ENCODE measurements at regions not wholly inside any gene's neighbourhood (a gene's known extent, or its start where the extent isn't known, plus 50 kb on each side); places are given as distances from the start of the nearest gene placed in this dataset.

DNA sequence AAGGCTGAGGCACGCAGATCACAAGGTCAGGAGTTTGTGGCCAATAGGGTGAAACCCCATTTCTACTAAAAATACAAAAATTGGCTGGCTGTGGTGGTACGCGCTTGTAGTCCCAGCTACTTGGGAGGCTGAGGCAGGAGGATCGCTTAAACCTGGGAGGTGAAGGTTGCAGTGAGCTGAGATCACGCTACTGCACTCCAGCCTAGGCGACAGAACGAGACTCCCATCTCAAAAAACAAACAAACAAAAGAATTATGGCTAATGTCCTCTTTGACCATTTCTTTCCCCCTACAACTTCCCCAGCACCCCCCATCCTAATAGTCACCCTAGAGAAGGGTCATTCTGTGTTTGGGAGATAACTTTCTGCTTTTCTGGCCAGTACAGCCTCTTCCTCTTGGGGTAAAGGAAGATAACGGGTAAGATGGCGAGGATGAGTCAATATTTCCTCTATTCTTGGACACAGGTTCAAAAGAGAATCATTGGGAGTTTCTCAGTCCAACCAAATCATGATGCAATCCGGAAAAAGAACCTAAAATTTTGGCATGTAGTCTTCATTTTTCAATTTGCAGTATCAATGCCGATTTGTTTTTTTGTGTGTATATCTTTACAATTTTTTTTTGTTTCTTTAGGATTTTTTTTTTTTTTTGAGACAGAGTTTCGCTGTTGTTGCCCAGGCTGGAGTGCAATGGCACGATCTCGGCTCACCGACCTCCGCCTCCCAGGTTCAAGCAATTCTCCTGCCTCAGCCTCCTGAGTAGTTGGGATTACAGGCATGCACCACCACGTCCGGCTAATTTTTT is 107.6 kb upstream of the MED13 start:
- H3K9me3 ChIP-seq: no peaks in the 10 kb centered on the region
- 86% methylated on average over 18 of the region's 18 CpGs for WGBS

DNA sequence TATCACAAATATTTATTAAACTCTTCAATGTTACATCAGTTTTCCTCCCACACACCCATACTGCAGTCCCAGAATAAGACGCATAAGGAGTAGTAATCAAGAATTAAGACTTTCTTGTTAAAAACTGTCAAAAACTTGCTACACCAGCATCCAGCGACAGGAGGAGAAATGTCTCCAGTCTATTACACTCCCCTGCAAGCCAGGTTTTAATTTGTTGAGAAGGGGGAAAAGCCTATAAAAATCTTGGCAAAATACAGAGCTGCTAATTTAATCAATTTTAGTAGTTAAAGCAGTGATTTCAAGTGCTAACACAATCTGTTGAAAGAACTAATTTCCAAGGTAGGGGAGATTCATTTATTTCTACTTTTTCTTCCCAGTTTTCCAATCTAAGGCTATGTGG is 102.0 kb upstream of the MED13 start:
- no peak overlapping the region for H3K4me3 ChIP-seq
- no peaks in the 10 kb centered on the region for H3K27me3 ChIP-seq
- H3K36me3 ChIP-seq: no peaks in the 10 kb centered on the region
- DNase-seq (ENCODE audit: low spot score in 2 of 2): no peak
- 86% methylated on average over 2 of the region's 2 CpGs for WGBS
- H3K27ac ChIP-seq: no peak overlapping the region
- no peaks in the 10 kb centered on the region for H3K9me3 ChIP-seq
- no peaks in the 10 kb centered on the region for H3K4me1 ChIP-seq
- TF ChIP-seq, protein P1, sequence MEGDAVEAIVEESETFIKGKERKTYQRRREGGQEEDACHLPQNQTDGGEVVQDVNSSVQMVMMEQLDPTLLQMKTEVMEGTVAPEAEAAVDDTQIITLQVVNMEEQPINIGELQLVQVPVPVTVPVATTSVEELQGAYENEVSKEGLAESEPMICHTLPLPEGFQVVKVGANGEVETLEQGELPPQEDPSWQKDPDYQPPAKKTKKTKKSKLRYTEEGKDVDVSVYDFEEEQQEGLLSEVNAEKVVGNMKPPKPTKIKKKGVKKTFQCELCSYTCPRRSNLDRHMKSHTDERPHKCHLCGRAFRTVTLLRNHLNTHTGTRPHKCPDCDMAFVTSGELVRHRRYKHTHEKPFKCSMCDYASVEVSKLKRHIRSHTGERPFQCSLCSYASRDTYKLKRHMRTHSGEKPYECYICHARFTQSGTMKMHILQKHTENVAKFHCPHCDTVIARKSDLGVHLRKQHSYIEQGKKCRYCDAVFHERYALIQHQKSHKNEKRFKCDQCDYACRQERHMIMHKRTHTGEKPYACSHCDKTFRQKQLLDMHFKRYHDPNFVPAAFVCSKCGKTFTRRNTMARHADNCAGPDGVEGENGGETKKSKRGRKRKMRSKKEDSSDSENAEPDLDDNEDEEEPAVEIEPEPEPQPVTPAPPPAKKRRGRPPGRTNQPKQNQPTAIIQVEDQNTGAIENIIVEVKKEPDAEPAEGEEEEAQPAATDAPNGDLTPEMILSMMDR (IDR thresholded peaks at IDR 0.05): no peak
- no peak for TF ChIP-seq POLR2A (IDR thresholded peaks at IDR 0.05)
- TF ChIP-seq POLR2AphosphoS5 (IDR thresholded peaks at IDR 0.05): no peak
- TF ChIP-seq EP300 (IDR thresholded peaks at IDR 0.05): no peak

More for the DNA sequence above, 107.6 kb upstream of the MED13 start:
- H3K27me3 ChIP-seq: no peaks in the 10 kb centered on the region
- no peaks in the 10 kb centered on the region for H3K36me3 ChIP-seq
- H3K4me1 ChIP-seq: no peaks in the 10 kb centered on the region
- TF ChIP-seq EP300 (IDR thresholded peaks at IDR 0.05): no peak
- no peak for TF ChIP-seq POLR2A (IDR thresholded peaks at IDR 0.05)
- no peak for TF ChIP-seq POLR2AphosphoS5 (IDR thresholded peaks at IDR 0.05)
- TF ChIP-seq, protein P1 (IDR thresholded peaks at IDR 0.05): no peak
- no peak overlapping the region for H3K4me3 ChIP-seq
- no peak overlapping the region for H3K27ac ChIP-seq
- DNase-seq (ENCODE audit: low spot score in 2 of 2): no peak

DNA sequence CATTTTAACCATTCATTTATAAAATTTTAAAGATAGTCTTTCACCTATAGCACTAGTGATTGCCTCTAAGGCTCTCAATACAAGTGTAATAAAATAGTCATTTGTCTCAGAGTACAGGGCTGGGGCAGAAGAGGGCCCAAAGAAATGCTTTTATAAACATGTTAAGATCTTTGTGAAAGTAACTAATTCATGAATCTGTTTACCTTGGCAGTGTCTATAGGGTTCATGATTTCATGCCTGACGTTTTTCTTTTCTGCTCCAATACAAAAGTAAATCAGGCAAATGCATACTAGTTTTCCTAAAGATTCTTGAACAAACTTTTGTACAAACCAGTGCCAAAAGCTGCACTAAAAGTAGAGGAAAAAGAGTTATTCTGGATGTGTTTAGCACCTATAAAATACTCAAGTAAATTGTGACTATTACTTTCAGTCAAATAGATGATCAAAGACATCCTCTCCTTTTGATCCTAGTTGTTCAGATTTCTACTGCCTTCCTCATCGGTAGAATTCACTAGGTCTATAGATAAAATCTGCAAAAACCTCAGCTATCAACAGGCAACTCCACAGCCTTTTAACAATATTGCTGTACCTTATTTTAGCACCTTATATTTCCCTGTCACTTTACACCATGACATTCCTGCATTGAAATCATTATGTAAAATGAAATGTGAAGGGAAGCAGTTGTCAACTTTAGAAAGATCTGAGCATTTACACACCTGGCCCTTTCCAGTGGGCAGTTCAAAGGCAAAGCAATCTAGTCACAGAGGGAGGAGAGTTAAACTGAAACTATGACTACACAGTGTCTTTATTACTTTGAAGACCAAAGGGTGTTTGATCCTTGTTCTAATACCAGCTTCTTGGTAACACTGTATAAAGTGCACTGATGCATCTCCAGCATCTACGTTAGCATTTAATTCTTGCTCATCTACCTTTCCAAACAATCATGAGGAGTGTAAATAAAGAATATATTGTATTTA is 100.0 kb upstream of the MED13 start:
- H3K27me3 ChIP-seq: no peaks in the 10 kb centered on the region
- TF ChIP-seq POLR2AphosphoS5 (IDR thresholded peaks at IDR 0.05): no peak
- TF ChIP-seq, protein P1 (IDR thresholded peaks at IDR 0.05): no peak
- no peak for TF ChIP-seq EP300 (IDR thresholded peaks at IDR 0.05)
- H3K4me1 ChIP-seq: no peaks in the 10 kb centered on the region
- H3K9me3 ChIP-seq: no peaks in the 10 kb centered on the region
- no peak overlapping the region for H3K27ac ChIP-seq
- no peak overlapping the region for H3K4me3 ChIP-seq
- H3K36me3 ChIP-seq: no peaks in the 10 kb centered on the region
- no peak for DNase-seq (ENCODE audit: low spot score in 2 of 2)
- WGBS: 31% methylated on average over 3 of the region's 3 CpGs

DNA sequence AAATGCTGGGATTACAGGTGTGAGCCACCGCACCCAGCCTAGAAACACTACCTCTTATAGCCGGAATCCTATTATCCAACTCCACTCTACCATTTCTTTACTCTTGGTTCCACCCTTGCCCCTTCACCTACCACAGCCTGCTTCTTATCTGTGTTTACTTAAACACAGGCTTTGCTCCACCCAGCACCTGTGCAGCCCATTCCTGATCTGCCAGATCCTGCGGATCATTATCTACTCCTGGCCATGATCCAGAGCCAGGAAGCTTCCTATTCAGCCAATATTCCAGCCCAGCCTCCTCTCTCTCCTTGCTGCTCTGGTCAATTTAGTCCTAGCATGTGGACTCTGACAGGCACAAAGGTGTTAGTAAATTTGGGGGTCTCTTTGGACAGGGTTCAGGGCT is 98.8 kb upstream of the MED13 start:
- no peak overlapping the region for H3K27ac ChIP-seq
- H3K27me3 ChIP-seq: no peaks in the 10 kb centered on the region
- 58% methylated on average over 3 of the region's 3 CpGs for WGBS
- no peaks in the 10 kb centered on the region for H3K36me3 ChIP-seq
- no peaks in the 10 kb centered on the region for H3K9me3 ChIP-seq
- no peak for DNase-seq (ENCODE audit: low spot score in 2 of 2)
- no peak overlapping the region for H3K4me3 ChIP-seq
- no peaks in the 10 kb centered on the region for H3K4me1 ChIP-seq
- TF ChIP-seq POLR2A (IDR thresholded peaks at IDR 0.05) (no peak), POLR2AphosphoS5 (IDR thresholded peaks at IDR 0.05) (no peak), EP300 (IDR thresholded peaks at IDR 0.05) (no peak)
- TF ChIP-seq, protein P1 (IDR thresholded peaks at IDR 0.05): no peak

GRCh38 chr17:62162898-62163297 is 97.8 kb upstream of the MED13 start:
- TF ChIP-seq, protein P1 (IDR thresholded peaks at IDR 0.05): no peak
- no peak for TF ChIP-seq POLR2AphosphoS5 (IDR thresholded peaks at IDR 0.05)
- no peak for TF ChIP-seq EP300 (IDR thresholded peaks at IDR 0.05)
- TF ChIP-seq POLR2A (IDR thresholded peaks at IDR 0.05): no peak
- WGBS: 79% methylated on average over 3 of the region's 3 CpGs

More at GRCh38 chr17:62162898-62163297, 97.8 kb upstream of the MED13 start:
- no peaks in the 10 kb centered on the region for H3K27me3 ChIP-seq
- no peak for DNase-seq (ENCODE audit: low spot score in 2 of 2)
- no peak overlapping the region for H3K4me3 ChIP-seq
- H3K9me3 ChIP-seq: no peaks in the 10 kb centered on the region
- H3K27ac ChIP-seq: no peak overlapping the region
- no peaks in the 10 kb centered on the region for H3K4me1 ChIP-seq
- H3K36me3 ChIP-seq: no peaks in the 10 kb centered on the region

Measured in suprapubic skin (tissue), 4 donors.